ENCODE measurements at regions not wholly inside any gene's neighbourhood (a gene's known extent, or its start where the extent isn't known, plus 50 kb on each side); places are given as distances from the start of the nearest gene placed in this dataset.

- H2AFZ ChIP-seq (ENCODE audit: low read depth, low read length): no peak overlapping the region
- H3K27me3 ChIP-seq (ENCODE audit: insufficient read depth, low read length): no peaks in the 10 kb centered on the region
- no peaks in the 10 kb centered on the region for H3K9me3 ChIP-seq (ENCODE audit: low read length)
- no peak overlapping the region for H3K4me3 ChIP-seq (ENCODE audit: low read length)
- no peaks in the 10 kb centered on the region for H3K36me3 ChIP-seq (ENCODE audit: insufficient read depth, low read length)
- no peaks in the 10 kb centered on the region for H3K4me1 ChIP-seq (ENCODE audit: insufficient read depth, low read length)
Observed at GRCh38 chr2:187150670-187151069, 297.4 kb downstream of the CALCRL start.

- no peaks in the 10 kb centered on the region for H3K27me3 ChIP-seq (ENCODE audit: insufficient read depth, low read length)
- H3K9me3 ChIP-seq (ENCODE audit: low read length): no peaks in the 10 kb centered on the region
- no peak overlapping the region for H3K4me3 ChIP-seq (ENCODE audit: low read length)
- H3K36me3 ChIP-seq (ENCODE audit: insufficient read depth, low read length): no peaks in the 10 kb centered on the region
- H2AFZ ChIP-seq (ENCODE audit: low read depth, low read length): no peak overlapping the region
- H3K4me1 ChIP-seq (ENCODE audit: insufficient read depth, low read length): no peaks in the 10 kb centered on the region
Observed at GRCh38 chr2:187148059-187148714, 299.2 kb upstream of the ZSWIM2 start.

GRCh38 chr2:187143537-187143936, 294.6 kb upstream of the ZSWIM2 start:
- no peak overlapping the region for H3K4me3 ChIP-seq (ENCODE audit: low read length)
- H3K9me3 ChIP-seq (ENCODE audit: low read length): no peaks in the 10 kb centered on the region
- H2AFZ ChIP-seq (ENCODE audit: low read depth, low read length): no peak overlapping the region
- H3K4me1 ChIP-seq (ENCODE audit: insufficient read depth, low read length): no peaks in the 10 kb centered on the region
- no peaks in the 10 kb centered on the region for H3K36me3 ChIP-seq (ENCODE audit: insufficient read depth, low read length)
- H3K27me3 ChIP-seq (ENCODE audit: insufficient read depth, low read length): no peaks in the 10 kb centered on the region

- Histone ChIP-seq H2AFZ (ENCODE audit: low read depth, low read length) (no peak overlapping the region), H3K27me3 (ENCODE audit: insufficient read depth, low read length) (no peaks in the 10 kb centered on the region), H3K36me3 (ENCODE audit: insufficient read depth, low read length) (no peaks in the 10 kb centered on the region), H3K4me1 (ENCODE audit: insufficient read depth, low read length) (no peaks in the 10 kb centered on the region), H3K4me3 (ENCODE audit: low read length) (no peak overlapping the region), H3K9me3 (ENCODE audit: low read length) (no peaks in the 10 kb centered on the region)
Observed at GRCh38 chr2:187139469-187139868, 290.5 kb upstream of the ZSWIM2 start.

GRCh38 chr2:187138265-187138664, 289.3 kb upstream of the ZSWIM2 start:
- Histone ChIP-seq H2AFZ (ENCODE audit: low read depth, low read length) (no peak overlapping the region), H3K4me1 (ENCODE audit: insufficient read depth, low read length) (no peaks in the 10 kb centered on the region), H3K36me3 (ENCODE audit: insufficient read depth, low read length) (no peaks in the 10 kb centered on the region), H3K4me3 (ENCODE audit: low read length) (no peak overlapping the region), H3K27me3 (ENCODE audit: insufficient read depth, low read length) (no peaks in the 10 kb centered on the region), H3K9me3 (ENCODE audit: low read length) (no peaks in the 10 kb centered on the region)

GRCh38 chr2:187136646-187137045, 287.7 kb upstream of the ZSWIM2 start:
- no peaks in the 10 kb centered on the region for H3K4me1 ChIP-seq (ENCODE audit: insufficient read depth, low read length)
- no peak overlapping the region for H3K4me3 ChIP-seq (ENCODE audit: low read length)
- H3K9me3 ChIP-seq (ENCODE audit: low read length): no peaks in the 10 kb centered on the region
- no peaks in the 10 kb centered on the region for H3K27me3 ChIP-seq (ENCODE audit: insufficient read depth, low read length)
- no peak overlapping the region for H2AFZ ChIP-seq (ENCODE audit: low read depth, low read length)
- H3K36me3 ChIP-seq (ENCODE audit: insufficient read depth, low read length): no peaks in the 10 kb centered on the region

- no peaks in the 10 kb centered on the region for H3K9me3 ChIP-seq (ENCODE audit: low read length)
- H3K36me3 ChIP-seq (ENCODE audit: insufficient read depth, low read length): no peaks in the 10 kb centered on the region
- H3K27me3 ChIP-seq (ENCODE audit: insufficient read depth, low read length): no peaks in the 10 kb centered on the region
- H3K4me1 ChIP-seq (ENCODE audit: insufficient read depth, low read length): no peaks in the 10 kb centered on the region
- H3K4me3 ChIP-seq (ENCODE audit: low read length): no peak overlapping the region
- no peak overlapping the region for H2AFZ ChIP-seq (ENCODE audit: low read depth, low read length)
Observed at GRCh38 chr2:187134306-187134705, 285.3 kb upstream of the ZSWIM2 start.

- Histone ChIP-seq H2AFZ (ENCODE audit: low read depth, low read length) (no peak overlapping the region), H3K36me3 (ENCODE audit: insufficient read depth, low read length) (no peaks in the 10 kb centered on the region), H3K9me3 (ENCODE audit: low read length) (no peaks in the 10 kb centered on the region), H3K4me3 (ENCODE audit: low read length) (no peak overlapping the region), H3K4me1 (ENCODE audit: insufficient read depth, low read length) (no peaks in the 10 kb centered on the region), H3K27me3 (ENCODE audit: insufficient read depth, low read length) (no peaks in the 10 kb centered on the region)
Observed at GRCh38 chr2:187129868-187130267, 280.9 kb upstream of the ZSWIM2 start.

- H3K9me3 ChIP-seq (ENCODE audit: low read length): no peaks in the 10 kb centered on the region
- no peak overlapping the region for H2AFZ ChIP-seq (ENCODE audit: low read depth, low read length)
- H3K36me3 ChIP-seq (ENCODE audit: insufficient read depth, low read length): no peaks in the 10 kb centered on the region
- no peaks in the 10 kb centered on the region for H3K4me1 ChIP-seq (ENCODE audit: insufficient read depth, low read length)
- no peak overlapping the region for H3K4me3 ChIP-seq (ENCODE audit: low read length)
- H3K27me3 ChIP-seq (ENCODE audit: insufficient read depth, low read length): no peaks in the 10 kb centered on the region
Observed at GRCh38 chr2:187129306-187129705, 280.3 kb upstream of the ZSWIM2 start.

GRCh38 chr2:187126247-187127005, 277.5 kb upstream of the ZSWIM2 start:
- no peaks in the 10 kb centered on the region for H3K36me3 ChIP-seq (ENCODE audit: insufficient read depth, low read length)
- no peaks in the 10 kb centered on the region for H3K27me3 ChIP-seq (ENCODE audit: insufficient read depth, low read length)
- no peaks in the 10 kb centered on the region for H3K4me1 ChIP-seq (ENCODE audit: insufficient read depth, low read length)
- H2AFZ ChIP-seq (ENCODE audit: low read depth, low read length): no peak overlapping the region
- H3K4me3 ChIP-seq (ENCODE audit: low read length): no peak overlapping the region
- H3K9me3 ChIP-seq (ENCODE audit: low read length): no peaks in the 10 kb centered on the region

- H3K4me1 ChIP-seq (ENCODE audit: insufficient read depth, low read length): no peaks in the 10 kb centered on the region
- H3K27me3 ChIP-seq (ENCODE audit: insufficient read depth, low read length): no peaks in the 10 kb centered on the region
- H3K4me3 ChIP-seq (ENCODE audit: low read length): no peak overlapping the region
- no peaks in the 10 kb centered on the region for H3K36me3 ChIP-seq (ENCODE audit: insufficient read depth, low read length)
- peaks cover 2% of the 10 kb centered on the region for H3K9me3 ChIP-seq (ENCODE audit: low read length)
- H2AFZ ChIP-seq (ENCODE audit: low read depth, low read length): no peak overlapping the region
Observed at GRCh38 chr2:187125318-187125717, 276.3 kb upstream of the ZSWIM2 start.

- H3K4me1 ChIP-seq (ENCODE audit: insufficient read depth, low read length): no peaks in the 10 kb centered on the region
- H3K9me3 ChIP-seq (ENCODE audit: low read length): peaks cover 2% of the 10 kb centered on the region
- no peak overlapping the region for H3K4me3 ChIP-seq (ENCODE audit: low read length)
Observed at GRCh38 chr2:187124529-187124928, 275.6 kb upstream of the ZSWIM2 start.

GRCh38 chr2:187118331-187119099, 269.5 kb upstream of the ZSWIM2 start:
- Histone ChIP-seq H3K36me3 (ENCODE audit: insufficient read depth, low read length) (no peaks in the 10 kb centered on the region), H3K27me3 (ENCODE audit: insufficient read depth, low read length) (no peaks in the 10 kb centered on the region), H3K4me3 (ENCODE audit: low read length) (no peak overlapping the region), H2AFZ (ENCODE audit: low read depth, low read length) (peak overlapping the region; percentile 63), H3K9me3 (ENCODE audit: low read length) (peaks cover 2% of the 10 kb centered on the region), H3K4me1 (ENCODE audit: insufficient read depth, low read length) (no peaks in the 10 kb centered on the region)

More at GRCh38 chr2:187124529-187124928, 275.6 kb upstream of the ZSWIM2 start:
- Histone ChIP-seq H2AFZ (ENCODE audit: low read depth, low read length) (no peak overlapping the region), H3K36me3 (ENCODE audit: insufficient read depth, low read length) (no peaks in the 10 kb centered on the region), H3K27me3 (ENCODE audit: insufficient read depth, low read length) (no peaks in the 10 kb centered on the region)
